ENCODE measurements at regions not wholly inside any gene's neighbourhood (a gene's known extent, or its start where the extent isn't known, plus 50 kb on each side); places are given as distances from the start of the nearest gene placed in this dataset.

DNA sequence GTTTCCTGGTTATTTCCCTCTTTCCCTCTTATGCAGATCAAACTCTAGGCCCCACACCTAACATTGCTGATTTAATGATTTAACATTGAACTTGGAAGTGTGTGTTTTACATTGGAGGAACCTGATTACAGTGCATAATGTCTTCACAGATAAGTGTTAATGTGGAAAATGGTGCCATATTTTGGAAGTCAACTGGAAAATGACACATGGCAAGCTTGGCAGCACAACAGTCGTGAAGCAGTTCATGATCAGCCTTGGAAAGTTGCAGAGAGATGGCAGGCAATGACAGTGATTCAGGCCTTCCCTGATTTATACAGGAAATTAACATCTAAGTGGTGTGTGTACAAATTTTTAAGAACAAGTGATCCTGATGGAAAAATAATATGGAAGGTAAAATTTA, 80.0 kb upstream of the CTNND2 start:
- Histone ChIP-seq H3K27me3 (no peaks in the 10 kb centered on the region), H3K36me3 (no peaks in the 10 kb centered on the region), H3K9me3 (no peaks in the 10 kb centered on the region), H3K9ac (ENCODE audit: low read depth in 2 of 2, low read length in 2 of 2) (no peak overlapping the region), H3K4me3 (no peak overlapping the region), H3K4me1 (no peaks in the 10 kb centered on the region), H3K27ac (no peak overlapping the region)
- intact Hi-C loops (cut with DNase I) = no loop called here
- TF ChIP-seq CTCF (IDR thresholded peaks at IDR 0.05) = no peak
- DNase-seq = no peak

DNA sequence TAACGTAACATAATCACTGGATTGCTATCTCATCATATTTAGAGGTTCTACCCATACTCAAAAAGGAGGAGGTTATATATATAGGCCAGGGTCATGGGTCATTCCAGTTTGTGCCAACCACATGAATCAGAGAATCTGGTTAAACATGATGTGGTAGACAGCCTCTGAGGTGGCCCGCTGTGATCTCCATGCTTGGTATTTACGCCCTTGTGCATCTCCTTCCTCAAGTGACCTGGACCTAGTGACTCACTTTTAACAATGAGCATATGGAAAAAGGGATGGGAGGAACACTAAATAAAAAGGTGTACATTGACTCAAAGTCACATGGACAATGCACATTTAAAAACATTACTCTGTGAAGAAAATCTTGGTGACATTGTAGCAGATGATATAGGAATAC, 77.7 kb upstream of the CTNND2 start:
- Histone ChIP-seq H3K4me3 (no peak overlapping the region), H3K9me3 (no peaks in the 10 kb centered on the region), H3K27ac (no peak overlapping the region), H3K4me1 (no peaks in the 10 kb centered on the region), H3K27me3 (no peaks in the 10 kb centered on the region), H3K36me3 (no peaks in the 10 kb centered on the region), H3K9ac (ENCODE audit: low read depth in 2 of 2, low read length in 2 of 2) (no peak overlapping the region)
- intact Hi-C loops (cut with DNase I) = no loop called here
- DNase-seq = no peak
- TF ChIP-seq CTCF (IDR thresholded peaks at IDR 0.05) = no peak

DNA sequence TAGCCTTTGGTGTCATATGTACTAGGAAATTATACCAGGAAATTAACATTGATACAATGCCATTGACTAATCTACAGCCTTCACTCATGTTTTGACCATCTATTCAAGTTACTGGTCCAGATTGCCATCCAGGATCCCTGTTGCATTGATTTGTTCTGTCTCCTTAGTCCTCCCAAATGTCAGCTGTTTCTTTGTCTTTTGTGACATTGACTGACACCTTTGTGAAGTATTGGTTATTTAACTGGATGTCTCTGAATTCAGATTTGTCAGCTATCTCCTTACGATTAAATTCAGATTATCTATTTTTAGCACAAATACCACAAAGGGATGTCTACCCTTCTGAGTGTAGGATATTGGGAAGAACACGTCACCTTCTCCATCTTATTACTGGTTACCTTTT, 73.7 kb upstream of the CTNND2 start:
- intact Hi-C loops (cut with DNase I) = no loop called here
- Histone ChIP-seq H3K36me3 (no peaks in the 10 kb centered on the region), H3K4me1 (no peaks in the 10 kb centered on the region), H3K4me3 (no peak overlapping the region), H3K9me3 (no peaks in the 10 kb centered on the region), H3K27me3 (no peaks in the 10 kb centered on the region), H3K9ac (ENCODE audit: low read depth in 2 of 2, low read length in 2 of 2) (no peak overlapping the region), H3K27ac (no peak overlapping the region)
- no peak for DNase-seq
- no peak for TF ChIP-seq CTCF (IDR thresholded peaks at IDR 0.05)

- Histone ChIP-seq H3K36me3 (no peaks in the 10 kb centered on the region), H3K4me1 (no peaks in the 10 kb centered on the region), H3K27ac (no peak overlapping the region), H3K4me3 (no peak overlapping the region), H3K9ac (ENCODE audit: low read depth in 2 of 2, low read length in 2 of 2) (no peak overlapping the region), H3K9me3 (no peaks in the 10 kb centered on the region), H3K27me3 (no peaks in the 10 kb centered on the region)
- intact Hi-C loops (cut with DNase I) = no loop called here
- no peak for TF ChIP-seq CTCF (IDR thresholded peaks at IDR 0.05)
- DNase-seq = no peak
Observed at GRCh38 chr5:11973469-11973868, 69.2 kb upstream of the CTNND2 start.

GRCh38 chr5:11963227-11963626, 59.0 kb upstream of the CTNND2 start:
- H3K4me3 ChIP-seq = no peak overlapping the region
- no peaks in the 10 kb centered on the region for H3K27me3 ChIP-seq
- no peak overlapping the region for H3K27ac ChIP-seq
- intact Hi-C loops (cut with DNase I) = no loop called here
- no peak overlapping the region for H3K9ac ChIP-seq (ENCODE audit: low read depth in 2 of 2, low read length in 2 of 2)
- DNase-seq = no peak
- TF ChIP-seq CTCF (IDR thresholded peaks at IDR 0.05) = no peak
- H3K9me3 ChIP-seq = no peaks in the 10 kb centered on the region
- no peaks in the 10 kb centered on the region for H3K36me3 ChIP-seq
- no peaks in the 10 kb centered on the region for H3K4me1 ChIP-seq

- no peak overlapping the region for H3K9ac ChIP-seq (ENCODE audit: low read depth in 2 of 2, low read length in 2 of 2)
- intact Hi-C loops (cut with DNase I) = no loop called here
- H3K36me3 ChIP-seq = no peaks in the 10 kb centered on the region
- H3K4me3 ChIP-seq = no peak overlapping the region
- H3K27ac ChIP-seq = no peak overlapping the region
- H3K9me3 ChIP-seq = no peaks in the 10 kb centered on the region
- DNase-seq = no peak
- no peaks in the 10 kb centered on the region for H3K27me3 ChIP-seq
- TF ChIP-seq CTCF (IDR thresholded peaks at IDR 0.05) = no peak
- H3K4me1 ChIP-seq = no peaks in the 10 kb centered on the region
Observed at GRCh38 chr5:11962122-11962521, 57.9 kb upstream of the CTNND2 start.

Measured in colonic mucosa (tissue), 4 donors.